ENCODE measurements at regions not wholly inside any gene's neighbourhood (a gene's known extent, or its start where the extent isn't known, plus 50 kb on each side); places are given as distances from the start of the nearest gene placed in this dataset.
"Not testable (repeated sequence)": the region's sequence is repeated elsewhere in the genome, so short reads cannot be mapped to it uniquely, and the experiment has no call there.

- in situ Hi-C loops (cut with HindIII; ENCODE audit: low sequenced_read_pairs), result no loop called here
- no peak for DNase-seq (ENCODE audit: low read depth, low spot score)
- no peak for TF ChIP-seq CTCF (IDR thresholded peaks at IDR 0.05; ENCODE audit: low read depth, low read length)
- no peak overlapping the region for H3K4me3 ChIP-seq (ENCODE audit: low read depth, low read length)
Measured at GRCh38 chr2:129831018-129831417, 148.4 kb upstream of the RAB6C start.

GRCh38 chr2:129833465-129833864, 146.0 kb upstream of the RAB6C start:
- in situ Hi-C loops (cut with HindIII; ENCODE audit: low sequenced_read_pairs); DNase-seq (ENCODE audit: low read depth, low spot score); H3K4me3 ChIP-seq (ENCODE audit: low read depth, low read length): not testable (repeated sequence)

- DNase-seq (ENCODE audit: low read depth, low spot score), result no peak
- TF ChIP-seq CTCF (IDR thresholded peaks at IDR 0.05; ENCODE audit: low read depth, low read length), result no peak
- in situ Hi-C loops (cut with HindIII; ENCODE audit: low sequenced_read_pairs), result no loop called here
- H3K4me3 ChIP-seq (ENCODE audit: low read depth, low read length), result no peak overlapping the region
Measured at GRCh38 chr2:129847043-129847442, 132.4 kb upstream of the RAB6C start.

GRCh38 chr2:129849559-129850160, 129.8 kb upstream of the RAB6C start:
- H3K4me3 ChIP-seq (ENCODE audit: low read depth, low read length), result no peak overlapping the region
- peak; percentile 84 for DNase-seq (ENCODE audit: low read depth, low spot score)
- in situ Hi-C loops (cut with HindIII; ENCODE audit: low sequenced_read_pairs), result no loop called here
- peak; percentile 60 for TF ChIP-seq CTCF (IDR thresholded peaks at IDR 0.05; ENCODE audit: low read depth, low read length)

- no peak for DNase-seq (ENCODE audit: low read depth, low spot score)
- no peak for TF ChIP-seq CTCF (IDR thresholded peaks at IDR 0.05; ENCODE audit: low read depth, low read length)
- in situ Hi-C loops (cut with HindIII; ENCODE audit: low sequenced_read_pairs), result no loop called here
- H3K4me3 ChIP-seq (ENCODE audit: low read depth, low read length), result no peak overlapping the region
Measured at GRCh38 chr2:129857200-129857599, 122.3 kb upstream of the RAB6C start.

GRCh38 chr2:129859175-129859574, 120.3 kb upstream of the RAB6C start:
- no peak for DNase-seq (ENCODE audit: low read depth, low spot score)
- no peak for TF ChIP-seq CTCF (IDR thresholded peaks at IDR 0.05; ENCODE audit: low read depth, low read length)
- no peak overlapping the region for H3K4me3 ChIP-seq (ENCODE audit: low read depth, low read length)
- in situ Hi-C loops (cut with HindIII; ENCODE audit: low sequenced_read_pairs), result no loop called here

GRCh38 chr2:129860088-129860487, 119.4 kb upstream of the RAB6C start:
- no peak overlapping the region for H3K4me3 ChIP-seq (ENCODE audit: low read depth, low read length)
- in situ Hi-C loops (cut with HindIII; ENCODE audit: low sequenced_read_pairs), result no loop called here
- no peak for DNase-seq (ENCODE audit: low read depth, low spot score)
- TF ChIP-seq CTCF (IDR thresholded peaks at IDR 0.05; ENCODE audit: low read depth, low read length), result no peak
